ENCODE measurements at regions not wholly inside any gene's neighbourhood (a gene's known extent, or its start where the extent isn't known, plus 50 kb on each side); places are given as distances from the start of the nearest gene placed in this dataset.

GRCh38 chr12:86456241-86456640 is 200.1 kb upstream of the MGAT4C start:
- TF ChIP-seq POLR2AphosphoS5 (IDR thresholded peaks at IDR 0.05) (no peak), EP300 (IDR thresholded peaks at IDR 0.05; ENCODE audit: low read depth) (no peak), CTCF (IDR thresholded peaks at IDR 0.05) (no peak), POLR2A (IDR thresholded peaks at IDR 0.05) (no peak)

All from transverse colon (tissue), 4 donors.